HCT116 (cell line): ENCODE measurements at regions not wholly inside any gene's neighbourhood (a gene's known extent, or its start where the extent isn't known, plus 50 kb on each side); places are given as distances from the start of the nearest gene placed in this dataset.

Experiments
- CTCF ChIP-seq, 3 experiments: fragments of 200-600 bp in 1 of 3; sonication (generic) in 1 of 3; IDR thresholded peaks in 2 of 3; conservative IDR thresholded peaks in 1 of 3; 2 replicates each; pipeline ENCODE4 v1.5.1; 2012 to 2017; ENCODE audit warnings: low read depth in 2 of 3, low read length in 2 of 3, antibody characterized with exemption in 1 of 3, borderline replicate concordance in 1 of 3, control low read depth in 1 of 3, mild to moderate bottlenecking in 1 of 3, mixed read lengths in 1 of 3, mixed run types in 1 of 3, moderate library complexity in 1 of 3; ENCODE audit not compliant: insufficient read depth in 1 of 3
- EGR1 ChIP-seq: IDR thresholded peaks from 2 replicates; pipeline ENCODE4 v1.6.1; 2012; ENCODE audit warnings: low read depth
- ELF1 ChIP-seq: IDR thresholded peaks from 2 replicates; pipeline ENCODE4 v1.6.1; 2012; ENCODE audit warnings: low read depth, borderline replicate concordance
- EZH2 ChIP-seq: fragments of 200-600 bp; sonication (generic); IDR thresholded peaks from 2 replicates; pipeline ENCODE4 v1.6.1; 2017; ENCODE audit warnings: antibody characterized with exemption, mixed run types
- EZH2phosphoT487 ChIP-seq: fragments of 200-600 bp; IDR thresholded peaks from 2 replicates; pipeline ENCODE4 v1.6.1; 2018; ENCODE audit warnings: antibody characterized with exemption, borderline replicate concordance
- POLR2A ChIP-seq: IDR thresholded peaks from 2 replicates; pipeline ENCODE4 v1.7.0; 2011; ENCODE audit warnings: borderline replicate concordance; ENCODE audit not compliant: insufficient read depth, insufficient read length; ENCODE audit errors: extremely low read depth
- RAD21 ChIP-seq: IDR thresholded peaks from 2 replicates; pipeline ENCODE4 v1.6.1; 2012; ENCODE audit warnings: low read depth, mild to moderate bottlenecking
- YY1 ChIP-seq: IDR thresholded peaks from 2 replicates; pipeline ENCODE4 v1.6.1; 2011; ENCODE audit warnings: low read length, low read depth, moderate library complexity, mild to moderate bottlenecking; ENCODE audit not compliant: insufficient replicate concordance; ENCODE audit errors: extremely low read depth
- TF ChIP-seq, protein P1 (sequence below): IDR thresholded peaks from 2 replicates; pipeline ENCODE4 v1.6.1; 2012

DNA sequence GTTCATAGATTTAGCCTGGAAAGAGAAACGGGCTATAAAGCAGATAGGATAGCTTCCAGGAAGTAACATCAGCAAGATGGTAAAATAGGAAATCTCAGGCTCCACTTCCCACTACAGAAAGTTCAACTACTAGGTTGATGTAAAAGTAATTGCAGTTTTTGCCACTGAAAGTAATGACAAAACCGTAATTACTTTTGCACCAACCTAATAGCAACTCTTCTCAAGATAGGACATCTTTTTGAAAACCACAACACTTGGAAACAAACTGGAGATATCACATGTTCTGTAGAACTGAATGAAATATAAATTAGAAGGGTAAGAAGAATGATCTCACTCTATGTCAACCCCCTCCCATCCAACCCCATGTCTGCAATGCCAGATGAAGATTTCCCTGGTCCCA is 1154.3 kb downstream of the BCL11A start:
- TF ChIP-seq POLR2A: no peak
- TF ChIP-seq EZH2: no peak
- no peak for TF ChIP-seq EGR1
- TF ChIP-seq CTCF (IDR thresholded peaks at IDR 0.05 in 2 of 3, conservative IDR thresholded peaks at IDR 0.05 in 1 of 3; ENCODE audit: borderline replicate concordance in 1 of 3, insufficient read depth in 1 of 3, low read depth in 2 of 3, low read length in 2 of 3): no peak
- TF ChIP-seq EZH2phosphoT487: no peak
- TF ChIP-seq RAD21: no peak
- no peak for TF ChIP-seq ELF1
- no peak for TF ChIP-seq YY1
- TF ChIP-seq, protein P1, sequence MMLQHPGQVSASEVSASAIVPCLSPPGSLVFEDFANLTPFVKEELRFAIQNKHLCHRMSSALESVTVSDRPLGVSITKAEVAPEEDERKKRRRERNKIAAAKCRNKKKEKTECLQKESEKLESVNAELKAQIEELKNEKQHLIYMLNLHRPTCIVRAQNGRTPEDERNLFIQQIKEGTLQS: no peak
